Cerebellar cortex (tissue), 1 donor: ENCODE measurements at regions not wholly inside any gene's neighbourhood (a gene's known extent, or its start where the extent isn't known, plus 50 kb on each side); places are given as distances from the start of the nearest gene placed in this dataset.

Experiments used
- DNase-seq: peaks from one replicate; pipeline ENCODE4 v3.0.0-alpha.2; 2015; ENCODE audit warnings: low spot score

GRCh38 chr4:43243433-43244116, 351.1 kb downstream of the GRXCR1 start:
- no peak for DNase-seq

- no peak for DNase-seq
These were observed 352.3 kb downstream of the GRXCR1 start for GRCh38 chr4:43244688-43245382.

- peak; percentile 76 for DNase-seq
These were observed 359.3 kb downstream of the GRXCR1 start for GRCh38 chr4:43251841-43252240.

- DNase-seq, result peak; percentile 98
These were observed 361.0 kb downstream of the GRXCR1 start for GRCh38 chr4:43253541-43253940.

GRCh38 chr4:43264730-43265129, 372.2 kb downstream of the GRXCR1 start:
- DNase-seq, result no peak

GRCh38 chr4:43271946-43272345, 379.4 kb downstream of the GRXCR1 start:
- no peak for DNase-seq

GRCh38 chr4:43274376-43274775, 381.9 kb downstream of the GRXCR1 start:
- no peak for DNase-seq

GRCh38 chr4:43275779-43276178, 383.3 kb downstream of the GRXCR1 start:
- DNase-seq, result no peak

- DNase-seq, result no peak
These were observed 383.8 kb downstream of the GRXCR1 start for GRCh38 chr4:43276321-43276720.

- DNase-seq, result no peak
These were observed 384.5 kb downstream of the GRXCR1 start for GRCh38 chr4:43277003-43277402.

GRCh38 chr4:43282534-43282933, 390.0 kb downstream of the GRXCR1 start:
- no peak for DNase-seq

- no peak for DNase-seq
These were observed 393.6 kb downstream of the GRXCR1 start for GRCh38 chr4:43286137-43286536.

- no peak for DNase-seq
These were observed 404.5 kb downstream of the GRXCR1 start for GRCh38 chr4:43296946-43297528.

GRCh38 chr4:43316813-43317212, 424.3 kb downstream of the GRXCR1 start:
- no peak for DNase-seq

GRCh38 chr4:43325220-43325967, 432.9 kb downstream of the GRXCR1 start:
- no peak for DNase-seq

- no peak for DNase-seq
These were observed 437.8 kb downstream of the GRXCR1 start for GRCh38 chr4:43330288-43330687.

GRCh38 chr4:43331226-43332051, 438.9 kb downstream of the GRXCR1 start:
- DNase-seq, result no peak

- DNase-seq, result no peak
These were observed 439.5 kb downstream of the GRXCR1 start for GRCh38 chr4:43332052-43332425.

GRCh38 chr4:43337707-43338106, 445.2 kb downstream of the GRXCR1 start:
- DNase-seq, result no peak

- no peak for DNase-seq
These were observed 446.9 kb downstream of the GRXCR1 start for GRCh38 chr4:43339435-43339834.

GRCh38 chr4:43341741-43342140, 449.2 kb downstream of the GRXCR1 start:
- DNase-seq, result no peak

- no peak for DNase-seq
These were observed 450.8 kb downstream of the GRXCR1 start for GRCh38 chr4:43343298-43343697.
